CD14-positive monocyte (primary cell): ENCODE measurements at regions not wholly inside any gene's neighbourhood (a gene's known extent, or its start where the extent isn't known, plus 50 kb on each side); places are given as distances from the start of the nearest gene placed in this dataset.
A peak's percentile ranks its signal among the peaks of the same experiment; 100 is the strongest.

Source experiments
- DNase-seq, 3 donors: peaks; one replicate each; pipeline ENCODE4 v3.0.0-alpha.2; 2011 to 2022
- H2AFZ ChIP-seq: 2 replicates; pipeline ENCODE4 v1.6.0; 2012; ENCODE audit warnings: mild to moderate bottlenecking, low read depth, low read length, inconsistent platforms; ENCODE audit not compliant: insufficient read depth, poor library complexity, severe bottlenecking
- H3K27ac ChIP-seq, 2 donors: 1 replicate in 1 of 2; 2 replicates in 1 of 2; pipeline ENCODE4 v1.5.1; 2012 to 2013; ENCODE audit warnings: low read length in 2 of 2, control low read depth in 1 of 2, inconsistent platforms in 1 of 2, low read depth in 1 of 2, mild to moderate bottlenecking in 1 of 2
- H3K27me3 ChIP-seq, 2 donors: one replicate each; pipeline versions ENCODE4 v1.6.0 to v1.6.1; 2011 to 2013; ENCODE audit warnings: low read length in 2 of 2; ENCODE audit not compliant: control insufficient read depth in 2 of 2, insufficient read depth in 2 of 2
- H3K36me3 ChIP-seq, 2 donors: replicated peaks in 1 of 2; 1 replicate in 1 of 2; 2 replicates in 1 of 2; pipeline versions ENCODE4 v1.5.1 to v1.6.1; 2012 to 2013; ENCODE audit warnings: low read length in 2 of 2, control low read depth in 1 of 2, inconsistent platforms in 1 of 2, mild to moderate bottlenecking in 1 of 2; ENCODE audit not compliant: insufficient read depth in 2 of 2, control insufficient read depth in 1 of 2
- H3K4me1 ChIP-seq, 2 donors: 1 replicate in 1 of 2; 2 replicates in 1 of 2; pipeline versions ENCODE4 v1.5.1 to v1.6.1; 2012 to 2013; ENCODE audit warnings: low read length in 2 of 2, control low read depth in 1 of 2, inconsistent platforms in 1 of 2, mild to moderate bottlenecking in 1 of 2, moderate library complexity in 1 of 2; ENCODE audit not compliant: insufficient read depth in 2 of 2, control insufficient read depth in 1 of 2
- H3K4me2 ChIP-seq: replicated peaks from 2 replicates; pipeline ENCODE3; 2012; ENCODE audit warnings: low read length, moderate library complexity, mild to moderate bottlenecking; ENCODE audit not compliant: poor library complexity, severe bottlenecking; ENCODE audit errors: extremely low read depth
- H3K4me3 ChIP-seq, 3 experiments: fragments of 200-600 bp in 1 of 3; sonication (generic) in 1 of 3; replicated peaks in 1 of 3; 1 replicate in 2 of 3; 2 replicates in 1 of 3; pipeline ENCODE4 v1.5.1; 2011 to 2013; ENCODE audit warnings: low read length in 3 of 3, mild to moderate bottlenecking in 3 of 3, control low read depth in 2 of 3, low read depth in 2 of 3, inconsistent platforms in 1 of 3, moderate library complexity in 1 of 3
- H3K79me2 ChIP-seq: 2 replicates; pipeline ENCODE4 v1.6.0; 2012; ENCODE audit warnings: mild to moderate bottlenecking, control low read depth, inconsistent platforms, low read length, moderate library complexity; ENCODE audit not compliant: insufficient read depth
- H3K9ac ChIP-seq: 2 replicates; pipeline ENCODE4 v1.6.0; 2017; ENCODE audit warnings: low read length, mild to moderate bottlenecking; ENCODE audit not compliant: insufficient read depth, poor library complexity, severe bottlenecking
- H3K9me3 ChIP-seq, 2 donors: replicated peaks in 1 of 2; 1 replicate in 1 of 2; 2 replicates in 1 of 2; pipeline versions ENCODE4 v1.5.1 to v1.6.1; 2012 to 2013; ENCODE audit warnings: low read length in 2 of 2, control low read depth in 1 of 2; ENCODE audit not compliant: control insufficient read depth in 1 of 2, insufficient read depth in 1 of 2
- H4K20me1 ChIP-seq: 2 replicates; pipeline ENCODE4 v1.6.0; 2012; ENCODE audit warnings: mild to moderate bottlenecking, low read length, control low read depth, moderate library complexity; ENCODE audit not compliant: insufficient read depth
- H3K27ac Mint-ChIP-seq, 7 donors: one replicate each; pipeline ENCODE4 v1.8.0; 2020; ENCODE audit warnings: mild to moderate bottlenecking in 7 of 7, mixed read lengths in 7 of 7, moderate library complexity in 6 of 7, inconsistent platforms in 2 of 7
- H3K27me3 Mint-ChIP-seq, 3 donors: one replicate each; pipeline ENCODE4 v1.8.0; 2021 to 2022; ENCODE audit warnings: low read depth in 3 of 3, mild to moderate bottlenecking in 3 of 3, mixed read lengths in 3 of 3, moderate library complexity in 3 of 3, inconsistent platforms in 1 of 3
- H3K36me3 Mint-ChIP-seq, 2 donors: one replicate each; pipeline ENCODE4 v1.8.0; 2020; ENCODE audit warnings: mixed read lengths in 2 of 2, inconsistent platforms in 1 of 2, mild to moderate bottlenecking in 1 of 2
- H3K4me1 Mint-ChIP-seq: one replicate; pipeline ENCODE4 v1.8.0; 2020; ENCODE audit warnings: mild to moderate bottlenecking, mixed read lengths
- H3K4me3 Mint-ChIP-seq, 2 donors: one replicate each; pipeline ENCODE4 v1.8.0; 2020; ENCODE audit warnings: mild to moderate bottlenecking in 2 of 2, mixed read lengths in 2 of 2, moderate library complexity in 1 of 2
- H3K9me3 Mint-ChIP-seq, 7 donors: one replicate each; pipeline ENCODE4 v1.8.0; 2020 to 2022; ENCODE audit warnings: mixed read lengths in 7 of 7, mild to moderate bottlenecking in 6 of 7, moderate library complexity in 6 of 7, inconsistent platforms in 2 of 7
- CTCF ChIP-seq: fragments of 200-600 bp; IDR thresholded peaks from one replicate; pipeline ENCODE4 v1.8.0; 2022; ENCODE audit warnings: antibody characterized with exemption, mild to moderate bottlenecking
- WGBS: methylation state at CpG from one replicate; pipeline ENCODE4 v1.1.5; 2013; ENCODE audit warnings: missing lambda C conversion rate; ENCODE audit not compliant: insufficient coverage; 5-methylcytosine and 5-hydroxymethylcytosine counted together
- intact Hi-C, 2 donors: fragments of 100-400 bp; cut with micrococcal nuclease; formaldehyde crosslinking; loops; one replicate each; pipeline versions ENCODE4 v1.15.0 to v1.15.1; 2023

GRCh38 chr10:3871424-3871996 is 86.5 kb upstream of the KLF6 start:
- peaks cover 0 to 3% of the 10 kb centered on the region in 2 donors for H3K36me3 Mint-ChIP-seq
- H3K27ac Mint-ChIP-seq: peak overlapping the region in 6 of 7 donors; percentile 48 to 98 (median 78)
- no peak overlapping the region for H3K4me3 Mint-ChIP-seq
- Histone ChIP-seq H2AFZ (no peak overlapping the region), H3K4me1 (peaks cover 36 to 41% of the 10 kb centered on the region in 2 donors), H4K20me1 (no peaks in the 10 kb centered on the region), H3K36me3 (no peaks in the 10 kb centered on the region), H3K27me3 (no peaks in the 10 kb centered on the region), H3K9me3 (no peaks in the 10 kb centered on the region), H3K79me2 (no peaks in the 10 kb centered on the region), H3K9ac (no peak overlapping the region), H3K27ac (no peak overlapping the region), H3K4me3 (no peak overlapping the region), H3K4me2 (no peak overlapping the region)
- H3K27me3 Mint-ChIP-seq: peaks cover 0 to 1% (median 0%) of the 10 kb centered on the region in 3 donors
- no peak for TF ChIP-seq CTCF
- intact Hi-C loops: no loop called here
- 90% methylated on average over 3 of the region's 6 CpGs for WGBS
- H3K9me3 Mint-ChIP-seq: no peaks in the 10 kb centered on the region
- DNase-seq: peak in 1 of 3 donors; percentile 19
- H3K4me1 Mint-ChIP-seq: peaks cover 39% of the 10 kb centered on the region

GRCh38 chr10:3869036-3869435 is 84.0 kb upstream of the KLF6 start:
- H2AFZ ChIP-seq: no peak overlapping the region
- peak in 1 of 3 donors; percentile 36 for DNase-seq
- peaks cover 11 to 17% of the 10 kb centered on the region in 2 donors for H3K4me1 ChIP-seq
- Mint-ChIP-seq H3K36me3 (no peaks in the 10 kb centered on the region), H3K9me3 (peaks cover 0 to 3% (median 0%) of the 10 kb centered on the region in 7 donors), H3K4me3 (no peak overlapping the region), H3K4me1 (peaks cover 17% of the 10 kb centered on the region), H3K27ac (peak overlapping the region in 5 of 7 donors; percentile 5 to 61 (median 31)), H3K27me3 (no peaks in the 10 kb centered on the region)
- no peaks in the 10 kb centered on the region for H3K79me2 ChIP-seq
- H3K9ac ChIP-seq: no peak overlapping the region
- no peak overlapping the region for H3K4me3 ChIP-seq
- intact Hi-C loops: no loop called here
- H3K27me3 ChIP-seq: no peaks in the 10 kb centered on the region
- H3K36me3 ChIP-seq: no peaks in the 10 kb centered on the region
- no peaks in the 10 kb centered on the region for H4K20me1 ChIP-seq
- TF ChIP-seq CTCF: no peak
- no peak overlapping the region for H3K27ac ChIP-seq
- H3K9me3 ChIP-seq: no peaks in the 10 kb centered on the region
- H3K4me2 ChIP-seq: no peak overlapping the region
